CD4-positive, alpha-beta T cell (primary cell): ENCODE measurements at regions not wholly inside any gene's neighbourhood (a gene's known extent, or its start where the extent isn't known, plus 50 kb on each side); places are given as distances from the start of the nearest gene placed in this dataset.

ENCODE experiments used
- ATAC-seq: fragments of 200-7000 bp; cut with Tn5 transposase; one replicate; pipeline ENCODE4 v1.10.0; 2022; ENCODE audit warnings: mild to moderate bottlenecking; ENCODE audit not compliant: poor library complexity
- CTCF ChIA-PET: fragments of 350-600 bp; sonication (Branson Sonifier 250); formaldehyde crosslinking; loops from one replicate; lab custom pipeline; 2021; ENCODE audit warnings: antibody characterized with exemption, inconsistent platforms; lab: Charles Lee
- POLR2A ChIA-PET: fragments of 350-600 bp; sonication (Branson Sonifier 250); formaldehyde crosslinking; loops from one replicate; lab custom pipeline; 2021; ENCODE audit warnings: antibody characterized with exemption, inconsistent platforms; lab: Charles Lee
- DNase-seq, 14 experiments: peaks; one replicate each; pipeline ENCODE4 v3.0.0-alpha.2; 2013 to 2020; ENCODE audit warnings: mixed read lengths in 2 of 14
- H3K27ac ChIP-seq, 2 donors: one replicate each; pipeline versions ENCODE4 v1.5.1 to v1.7.0; 2013; ENCODE audit warnings: low read length in 2 of 2, low read depth in 1 of 2, mild to moderate bottlenecking in 1 of 2
- H3K27me3 ChIP-seq, 2 experiments: 1 replicate in 1 of 2; 2 replicates in 1 of 2; pipeline versions ENCODE4 v1.6.1 to v1.7.0; 2013; ENCODE audit warnings: low read length in 2 of 2, control low read depth in 1 of 2, mild to moderate bottlenecking in 1 of 2, moderate library complexity in 1 of 2; ENCODE audit not compliant: insufficient read depth in 2 of 2, control insufficient read depth in 1 of 2
- H3K36me3 ChIP-seq: one replicate; pipeline ENCODE4 v1.6.1; 2013; ENCODE audit warnings: low read length, control low read depth; ENCODE audit not compliant: insufficient read depth
- H3K4me1 ChIP-seq: one replicate; pipeline ENCODE4 v1.6.1; 2013; ENCODE audit warnings: low read length, control low read depth; ENCODE audit not compliant: insufficient read depth
- H3K4me3 ChIP-seq: one replicate; pipeline ENCODE4 v1.5.1; 2013; ENCODE audit warnings: mild to moderate bottlenecking, low read length, moderate library complexity
- H3K9me3 ChIP-seq, 2 experiments: 1 replicate in 1 of 2; 2 replicates in 1 of 2; pipeline versions ENCODE4 v1.6.1 to v1.7.0; 2013; ENCODE audit warnings: low read length in 2 of 2, mild to moderate bottlenecking in 2 of 2, control low read depth in 1 of 2, moderate library complexity in 1 of 2; ENCODE audit not compliant: control insufficient read depth in 1 of 2, insufficient read depth in 1 of 2
- H3K27ac Mint-ChIP-seq: one replicate; pipeline ENCODE4 v1.8.0; 2020; ENCODE audit warnings: mixed read lengths
- H3K27me3 Mint-ChIP-seq: one replicate; pipeline ENCODE4 v1.8.0; 2021; ENCODE audit warnings: mixed read lengths
- H3K36me3 Mint-ChIP-seq: one replicate; pipeline ENCODE4 v1.8.0; 2021; ENCODE audit warnings: low read depth, mixed read lengths
- H3K4me1 Mint-ChIP-seq: one replicate; pipeline ENCODE4 v1.8.0; 2021; ENCODE audit warnings: low read depth, mixed read lengths
- H3K4me3 Mint-ChIP-seq: one replicate; pipeline ENCODE4 v1.8.0; 2020; ENCODE audit warnings: mild to moderate bottlenecking, mixed read lengths
- H3K9me3 Mint-ChIP-seq: one replicate; pipeline ENCODE4 v1.8.0; 2020; ENCODE audit warnings: mixed read lengths
- CTCF ChIP-seq: fragments of 200-600 bp; IDR thresholded peaks from one replicate; pipeline ENCODE4 v1.8.0; 2022; ENCODE audit warnings: antibody characterized with exemption, mild to moderate bottlenecking
- intact Hi-C, 2 experiments: fragments of 100-400 bp; cut with DNase I in 1 of 2; cut with micrococcal nuclease in 1 of 2; formaldehyde crosslinking; loops; one replicate each; pipeline versions ENCODE4 v1.15.1 to v1.9.0; 2023 to 2025; cut with DNase I, micrococcal nuclease

DNA sequence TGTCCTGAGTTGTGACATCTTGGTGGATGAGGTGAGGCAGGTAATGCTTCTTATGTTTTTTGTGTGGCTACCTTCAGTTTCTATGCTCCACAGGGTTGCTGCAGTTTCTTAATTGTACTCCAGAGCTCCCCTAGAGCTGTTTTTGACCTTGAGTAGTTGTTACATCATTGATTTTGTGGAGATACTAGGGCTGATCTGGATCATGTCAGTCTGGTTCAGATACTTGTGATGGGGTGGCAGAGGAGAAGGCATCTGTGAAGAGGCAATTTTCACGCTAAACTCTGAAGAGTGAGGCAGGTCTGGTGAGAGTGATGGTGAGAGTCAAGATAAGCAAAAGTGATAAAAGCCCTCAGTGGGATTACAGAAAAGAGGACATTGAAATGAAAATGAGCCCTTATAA is 1180.2 kb downstream of the RAPGEF2 start:
- no peak overlapping the region for H3K27ac ChIP-seq
- DNase-seq, result no peak
- no peaks in the 10 kb centered on the region for H3K27me3 ChIP-seq
- Mint-ChIP-seq H3K9me3 (peaks cover 19% of the 10 kb centered on the region), H3K36me3 (no peaks in the 10 kb centered on the region), H3K27ac (no peak overlapping the region), H3K4me3 (no peak overlapping the region), H3K27me3 (no peaks in the 10 kb centered on the region), H3K4me1 (no peaks in the 10 kb centered on the region)
- no peaks in the 10 kb centered on the region for H3K36me3 ChIP-seq
- ATAC-seq, result no peak
- intact Hi-C loops, result no loop called here
- CTCF ChIA-PET, result no interaction called here
- H3K9me3 ChIP-seq, result no peaks in the 10 kb centered on the region
- no peak for TF ChIP-seq CTCF
- H3K4me1 ChIP-seq, result no peaks in the 10 kb centered on the region
- POLR2A ChIA-PET, result no interaction called here
- H3K4me3 ChIP-seq, result no peak overlapping the region

GRCh38 chr4:160284516-160284915 is 1181.6 kb downstream of the RAPGEF2 start:
- ChIA-PET CTCF (no interaction called here), POLR2A (no interaction called here)
- no peaks in the 10 kb centered on the region for H3K4me1 ChIP-seq
- H3K27ac ChIP-seq, result no peak overlapping the region
- Mint-ChIP-seq H3K36me3 (no peaks in the 10 kb centered on the region), H3K4me3 (no peak overlapping the region), H3K4me1 (no peaks in the 10 kb centered on the region), H3K9me3 (peaks cover 17% of the 10 kb centered on the region), H3K27ac (no peak overlapping the region), H3K27me3 (no peaks in the 10 kb centered on the region)
- ATAC-seq (no peak), DNase-seq (no peak)
- TF ChIP-seq CTCF, result no peak
- no peak overlapping the region for H3K4me3 ChIP-seq
- no peaks in the 10 kb centered on the region for H3K9me3 ChIP-seq
- intact Hi-C loops, result no loop called here
- H3K27me3 ChIP-seq, result no peaks in the 10 kb centered on the region
- no peaks in the 10 kb centered on the region for H3K36me3 ChIP-seq

GRCh38 chr4:160286051-160286450 is 1183.2 kb downstream of the RAPGEF2 start:
- H3K9me3 ChIP-seq, result no peaks in the 10 kb centered on the region
- no peaks in the 10 kb centered on the region for H3K36me3 ChIP-seq
- H3K27ac Mint-ChIP-seq, result no peak overlapping the region
- H3K27me3 ChIP-seq, result no peaks in the 10 kb centered on the region
- no peak overlapping the region for H3K4me3 Mint-ChIP-seq
- no peaks in the 10 kb centered on the region for H3K4me1 ChIP-seq
- POLR2A ChIA-PET, result no interaction called here
- no peak for ATAC-seq
- no peak overlapping the region for H3K4me3 ChIP-seq
- CTCF ChIA-PET, result no interaction called here
- H3K36me3 Mint-ChIP-seq, result no peaks in the 10 kb centered on the region
- no peak for DNase-seq
- intact Hi-C loops, result no loop called here
- TF ChIP-seq CTCF, result no peak
- no peak overlapping the region for H3K27ac ChIP-seq
- no peaks in the 10 kb centered on the region for H3K4me1 Mint-ChIP-seq
- no peaks in the 10 kb centered on the region for H3K27me3 Mint-ChIP-seq
- H3K9me3 Mint-ChIP-seq, result peaks cover 10% of the 10 kb centered on the region
